Bronchial epithelial cell (primary cell): ENCODE measurements at regions not wholly inside any gene's neighbourhood (a gene's known extent, or its start where the extent isn't known, plus 50 kb on each side); places are given as distances from the start of the nearest gene placed in this dataset.

ENCODE experiments used
- DNase-seq: peaks from one replicate; pipeline ENCODE4 v3.0.0-alpha.2; 2010; ENCODE audit warnings: low read depth
- FAIRE-seq: peaks from 2 replicates; lab custom pipeline; 2011; peaks lifted over from hg19 to GRCh38; lab: Jason Lieb, UNC
- H3K27me3 ChIP-seq: 2 replicates; pipeline ENCODE4 v1.5.1; 2011; ENCODE audit warnings: low read length; ENCODE audit not compliant: control insufficient read depth, insufficient read depth
- H3K36me3 ChIP-seq: 2 replicates; pipeline ENCODE4 v1.5.1; 2011; ENCODE audit warnings: low read length; ENCODE audit not compliant: control insufficient read depth, insufficient read depth
- H3K4me3 ChIP-seq: 2 replicates; pipeline ENCODE4 v1.5.1; 2011; ENCODE audit warnings: mild to moderate bottlenecking, low read depth, low read length, control low read depth
- TF ChIP-seq, protein P1 (sequence below): IDR thresholded peaks from 2 replicates; pipeline ENCODE4 v1.5.1; 2011; ENCODE audit warnings: mild to moderate bottlenecking, moderate library complexity, low read length, control low read depth, inconsistent platforms; ENCODE audit not compliant: insufficient read depth, severe bottlenecking

DNA sequence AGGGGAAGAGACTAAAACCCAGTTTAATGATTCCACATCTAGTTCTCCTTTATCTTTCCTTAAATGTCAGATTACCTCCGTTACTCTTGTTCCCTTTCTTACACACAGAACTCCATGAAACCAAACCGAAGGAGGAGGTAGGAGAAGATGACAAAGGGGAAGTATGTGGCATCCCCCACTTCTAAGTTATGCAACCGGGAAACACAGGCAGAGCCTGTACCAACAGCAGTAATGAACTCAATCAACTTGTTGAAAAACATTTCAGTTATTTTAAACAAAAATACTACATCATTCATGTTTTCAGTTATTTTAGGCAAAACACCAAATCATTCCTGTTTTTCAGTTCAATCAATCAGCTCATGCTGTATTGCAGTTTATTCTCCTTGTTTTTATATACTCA is 101.8 kb downstream of the PCSK1 start:
- no peaks in the 10 kb centered on the region for H3K36me3 ChIP-seq
- H3K27me3 ChIP-seq = no peaks in the 10 kb centered on the region
- FAIRE-seq (no peak), DNase-seq (peak; percentile 43)
- H3K4me3 ChIP-seq = no peak overlapping the region
- TF ChIP-seq, protein P1, sequence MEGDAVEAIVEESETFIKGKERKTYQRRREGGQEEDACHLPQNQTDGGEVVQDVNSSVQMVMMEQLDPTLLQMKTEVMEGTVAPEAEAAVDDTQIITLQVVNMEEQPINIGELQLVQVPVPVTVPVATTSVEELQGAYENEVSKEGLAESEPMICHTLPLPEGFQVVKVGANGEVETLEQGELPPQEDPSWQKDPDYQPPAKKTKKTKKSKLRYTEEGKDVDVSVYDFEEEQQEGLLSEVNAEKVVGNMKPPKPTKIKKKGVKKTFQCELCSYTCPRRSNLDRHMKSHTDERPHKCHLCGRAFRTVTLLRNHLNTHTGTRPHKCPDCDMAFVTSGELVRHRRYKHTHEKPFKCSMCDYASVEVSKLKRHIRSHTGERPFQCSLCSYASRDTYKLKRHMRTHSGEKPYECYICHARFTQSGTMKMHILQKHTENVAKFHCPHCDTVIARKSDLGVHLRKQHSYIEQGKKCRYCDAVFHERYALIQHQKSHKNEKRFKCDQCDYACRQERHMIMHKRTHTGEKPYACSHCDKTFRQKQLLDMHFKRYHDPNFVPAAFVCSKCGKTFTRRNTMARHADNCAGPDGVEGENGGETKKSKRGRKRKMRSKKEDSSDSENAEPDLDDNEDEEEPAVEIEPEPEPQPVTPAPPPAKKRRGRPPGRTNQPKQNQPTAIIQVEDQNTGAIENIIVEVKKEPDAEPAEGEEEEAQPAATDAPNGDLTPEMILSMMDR = no peak

GRCh38 chr5:96330530-96331140 is 102.4 kb downstream of the PCSK1 start:
- no peaks in the 10 kb centered on the region for H3K36me3 ChIP-seq
- FAIRE-seq = no peak
- no peak overlapping the region for H3K4me3 ChIP-seq
- no peaks in the 10 kb centered on the region for H3K27me3 ChIP-seq
- DNase-seq = no peak
- TF ChIP-seq, protein P1 = no peak

- TF ChIP-seq, protein P1 = no peak
- H3K36me3 ChIP-seq = no peaks in the 10 kb centered on the region
- FAIRE-seq (no peak), DNase-seq (peak; percentile 73)
- no peaks in the 10 kb centered on the region for H3K27me3 ChIP-seq
- no peak overlapping the region for H3K4me3 ChIP-seq
Measured at GRCh38 chr5:96329886-96330529, 103.0 kb downstream of the PCSK1 start.

DNA sequence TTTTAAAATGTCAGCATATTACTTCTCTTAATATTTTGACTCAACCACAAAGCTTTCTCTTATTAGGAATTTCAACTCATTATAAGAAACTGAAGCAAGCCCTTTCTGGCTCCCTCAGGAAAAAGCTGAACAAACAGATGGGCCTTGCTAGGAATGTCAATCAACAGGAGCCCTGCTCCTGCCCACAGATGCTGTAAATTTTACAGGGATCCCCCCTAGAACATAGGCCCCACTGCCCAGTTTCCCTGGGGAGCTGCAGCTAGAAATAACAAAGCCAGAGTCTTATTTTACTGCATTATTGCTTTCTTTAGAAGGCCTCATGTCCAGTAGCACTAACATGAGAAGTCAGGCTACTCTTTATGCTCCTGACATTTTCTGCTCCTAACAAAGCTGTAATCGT is 103.8 kb downstream of the PCSK1 start:
- H3K27me3 ChIP-seq = no peaks in the 10 kb centered on the region
- FAIRE-seq (no peak), DNase-seq (no peak)
- no peak overlapping the region for H3K4me3 ChIP-seq
- TF ChIP-seq, protein P1 = no peak
- H3K36me3 ChIP-seq = no peaks in the 10 kb centered on the region

DNA sequence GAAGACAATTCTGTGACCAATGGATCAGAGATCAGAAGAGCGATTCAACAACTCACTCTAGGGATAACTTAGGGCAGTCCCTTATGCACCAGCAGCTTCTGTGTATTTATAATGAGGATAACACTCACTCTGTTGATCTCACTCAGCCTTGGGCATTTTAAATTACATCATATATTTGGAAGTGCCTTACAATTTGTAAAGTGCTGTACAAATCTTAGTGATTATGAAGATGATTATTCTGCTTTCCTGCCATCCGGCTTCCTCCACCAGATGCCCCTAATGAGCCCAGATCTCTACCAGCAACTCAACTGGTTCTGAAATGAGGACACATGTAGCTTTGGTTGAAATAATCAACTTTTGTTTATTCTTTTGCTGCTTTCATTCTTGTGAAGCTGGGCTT is 105.3 kb downstream of the PCSK1 start:
- TF ChIP-seq, protein P1 = no peak
- no peaks in the 10 kb centered on the region for H3K36me3 ChIP-seq
- H3K27me3 ChIP-seq = no peaks in the 10 kb centered on the region
- H3K4me3 ChIP-seq = no peak overlapping the region
- FAIRE-seq = no peak
- DNase-seq = peak; percentile 64
